AG08395 (cell line): ENCODE measurements at regions not wholly inside any gene's neighbourhood (a gene's known extent, or its start where the extent isn't known, plus 50 kb on each side); places are given as distances from the start of the nearest gene placed in this dataset.
A peak's percentile ranks its signal among the peaks of the same experiment; 100 is the strongest.

Experiments
- DNase-seq: peaks from one replicate; pipeline ENCODE4 v3.0.0; 2012; ENCODE audit warnings: mixed read lengths, low spot score

DNA sequence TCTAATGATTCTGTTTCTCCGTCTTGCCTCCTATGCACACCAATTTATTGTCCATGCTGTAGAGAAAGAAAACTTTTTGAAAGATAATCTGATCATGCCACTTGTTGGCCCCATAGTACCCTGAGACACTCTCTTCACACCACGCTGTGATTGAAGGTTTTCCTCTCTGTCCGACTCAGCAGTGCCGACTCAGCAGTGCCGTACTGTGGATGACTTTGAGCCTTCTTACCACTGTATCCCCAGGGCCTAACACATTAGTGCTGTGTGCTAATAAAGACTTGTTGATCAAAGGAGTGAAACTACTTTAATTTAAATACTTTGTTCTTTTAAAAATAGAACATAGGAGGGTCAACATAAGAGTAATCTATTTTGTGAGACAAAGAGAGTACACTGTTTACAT is 429.6 kb downstream of the KLF12 start:
- no peak for DNase-seq

GRCh38 chr13:73703606-73704005 is 430.6 kb downstream of the KLF12 start:
- DNase-seq = no peak

DNA sequence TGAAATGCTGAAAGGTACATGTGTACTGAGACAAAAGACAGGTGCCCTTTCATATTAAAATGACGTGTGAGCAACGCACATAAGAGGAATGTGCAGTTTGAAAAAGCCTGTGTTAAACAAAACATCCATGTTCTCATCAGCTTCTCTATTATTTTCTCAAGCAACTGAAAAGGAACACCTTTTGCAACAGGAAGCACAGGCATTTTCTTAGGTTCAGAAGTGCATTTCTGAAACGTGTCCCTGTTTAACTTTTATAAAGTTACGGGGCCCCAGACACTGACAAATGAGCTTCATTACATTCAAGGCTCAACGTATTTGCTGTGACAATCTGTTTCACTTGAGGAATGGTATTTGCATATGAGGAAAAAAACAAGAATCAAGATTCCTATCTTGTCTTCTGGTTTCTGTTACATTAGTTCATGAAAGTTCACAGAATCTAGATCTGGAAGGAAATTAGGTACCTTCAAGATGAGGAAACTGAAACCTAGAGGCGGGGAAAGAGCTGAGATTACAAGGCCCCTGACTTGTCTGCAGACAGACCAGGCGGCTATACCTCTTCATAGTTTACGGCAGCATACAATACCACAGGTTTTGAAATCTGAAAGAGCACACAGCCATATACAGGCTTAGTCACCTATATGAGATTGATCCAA is 431.7 kb downstream of the KLF12 start:
- DNase-seq = no peak

GRCh38 chr13:73701160-73701559 is 433.0 kb downstream of the KLF12 start:
- DNase-seq = no peak

DNA sequence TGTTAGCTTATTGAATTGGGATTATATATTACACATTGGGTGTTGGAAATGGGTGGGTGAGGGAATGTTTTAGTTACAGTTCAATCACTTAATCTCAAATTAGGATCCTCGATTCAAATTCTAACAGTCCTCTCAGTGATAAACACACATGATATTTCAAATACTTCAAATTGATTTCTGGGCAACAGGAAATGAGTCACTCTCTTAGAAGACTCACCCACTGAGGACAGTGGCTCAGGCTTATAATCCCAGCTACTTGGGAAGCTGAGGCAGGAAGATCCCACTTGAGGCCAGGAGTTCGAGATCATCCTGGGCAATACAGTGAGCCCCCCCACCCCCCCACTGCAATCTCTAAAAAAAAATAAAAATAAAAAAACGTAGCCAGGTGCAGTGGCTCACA is 435.3 kb downstream of the KLF12 start:
- DNase-seq = no peak

DNA sequence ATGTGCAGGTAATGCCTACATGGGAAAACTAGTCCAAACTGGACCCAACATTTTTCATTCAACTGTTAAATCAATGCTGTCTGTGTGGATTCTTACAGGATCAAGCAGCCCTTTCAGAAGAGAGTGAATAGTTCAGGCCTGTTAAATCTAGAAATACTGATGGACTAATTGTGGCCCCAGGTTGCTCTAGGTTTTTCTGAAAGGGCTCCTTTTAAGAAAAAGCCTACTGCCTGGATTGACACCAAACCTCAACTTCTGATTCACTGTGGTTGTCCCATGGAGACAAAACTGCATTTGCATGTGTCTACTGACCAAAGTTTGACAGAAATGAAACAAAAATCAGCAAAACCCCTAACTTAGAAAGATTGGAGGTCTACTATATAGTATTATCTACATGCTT is 437.0 kb downstream of the KLF12 start:
- DNase-seq = no peak

GRCh38 chr13:73696713-73697112 is 437.5 kb downstream of the KLF12 start:
- no peak for DNase-seq

- DNase-seq = no peak
Measured at GRCh38 chr13:73696271-73696670, 437.9 kb downstream of the KLF12 start.

- no peak for DNase-seq
Measured at GRCh38 chr13:73695325-73695724, 438.9 kb downstream of the KLF12 start.

DNA sequence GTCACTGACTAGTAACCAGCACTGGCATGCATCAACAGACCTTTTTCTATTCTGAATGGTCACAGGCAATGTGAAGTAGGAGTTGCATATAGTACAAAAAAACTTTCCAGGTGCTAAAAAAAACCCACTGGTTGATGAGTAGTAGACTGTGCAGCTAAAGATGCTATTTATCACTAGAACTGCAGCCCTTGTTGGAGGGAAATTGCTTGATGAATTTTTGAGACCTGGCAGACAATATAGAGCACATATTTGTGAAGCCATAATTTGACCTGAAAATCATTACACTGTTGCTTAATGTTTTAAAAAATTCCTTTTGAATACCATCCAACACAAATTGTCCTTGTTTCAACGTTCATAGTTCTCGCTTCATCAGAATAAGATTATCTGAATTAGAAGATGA is 441.0 kb downstream of the KLF12 start:
- no peak for DNase-seq

- DNase-seq = no peak
Measured at GRCh38 chr13:73691891-73692290, 442.3 kb downstream of the KLF12 start.

DNA sequence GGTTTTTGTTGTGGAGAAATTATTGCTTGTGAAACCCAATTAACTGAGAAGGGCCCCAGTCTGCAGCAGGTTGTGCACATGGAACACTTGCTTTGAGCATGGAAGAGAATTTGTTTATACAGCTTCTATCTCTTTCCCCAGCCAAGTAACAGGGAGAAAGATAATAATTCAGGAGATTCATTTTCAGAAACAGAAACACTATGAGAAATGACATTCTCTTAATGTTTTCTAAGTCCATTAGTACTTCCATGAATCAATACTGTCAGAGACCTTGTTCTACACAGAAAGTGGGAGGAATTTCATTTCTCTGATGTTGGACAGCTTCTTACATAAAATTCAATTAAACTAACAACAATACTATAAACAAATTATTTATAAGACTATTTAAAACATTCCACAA is 446.3 kb downstream of the KLF12 start:
- no peak for DNase-seq

- no peak for DNase-seq
Measured at GRCh38 chr13:73687087-73687486, 447.1 kb downstream of the KLF12 start.

DNA sequence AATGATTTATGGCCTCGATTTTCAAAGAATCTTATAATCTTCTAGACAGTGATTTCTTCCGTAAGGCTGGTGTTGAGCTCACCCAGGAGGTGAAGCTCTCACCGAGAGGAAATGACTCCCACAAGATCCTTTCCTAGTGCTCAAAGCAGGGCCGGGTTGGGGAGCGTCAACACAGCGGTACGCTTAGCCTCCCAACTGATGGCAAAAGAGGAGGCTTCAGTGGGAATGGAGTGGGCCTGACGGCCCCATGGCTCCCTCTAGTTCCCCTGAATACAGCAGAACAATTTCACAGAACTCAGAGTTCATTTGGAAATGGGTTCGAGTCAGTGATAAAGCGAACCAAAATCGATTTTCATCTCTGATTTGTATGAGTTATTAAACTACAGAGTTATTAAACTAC is 449.5 kb downstream of the KLF12 start:
- no peak for DNase-seq

DNA sequence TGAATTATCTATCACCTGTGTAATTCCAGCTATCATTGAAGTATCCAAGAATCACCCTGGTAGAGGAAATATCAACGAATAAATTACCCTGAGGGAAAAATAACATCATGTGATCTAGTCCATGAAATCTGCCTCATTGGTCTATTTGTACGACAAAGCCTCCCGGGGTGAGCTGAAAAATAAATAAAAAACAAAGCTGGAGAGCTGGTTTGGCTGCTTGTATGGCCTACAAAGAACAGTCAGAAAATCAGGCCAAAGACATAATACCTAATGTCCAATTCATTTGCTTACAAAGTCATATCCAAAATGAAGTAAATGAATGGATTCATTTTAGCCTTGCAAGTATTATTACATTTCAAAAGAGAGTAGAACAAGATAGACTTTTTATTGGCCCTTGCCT is 449.9 kb downstream of the KLF12 start:
- DNase-seq = no peak

- DNase-seq = no peak
Measured at GRCh38 chr13:73683746-73684145, 450.5 kb downstream of the KLF12 start.

GRCh38 chr13:73681779-73682178 is 452.4 kb downstream of the KLF12 start:
- no peak for DNase-seq

- no peak for DNase-seq
Measured at GRCh38 chr13:73681015-73681414, 453.2 kb downstream of the KLF12 start.

- DNase-seq = peak; percentile 11
Measured at GRCh38 chr13:73677048-73677601, 457.1 kb downstream of the KLF12 start.

GRCh38 chr13:73676550-73677047 is 457.6 kb downstream of the KLF12 start:
- no peak for DNase-seq

GRCh38 chr13:73675821-73676220 is 458.4 kb downstream of the KLF12 start:
- no peak for DNase-seq

- no peak for DNase-seq
Measured at GRCh38 chr13:73674570-73674969, 459.6 kb downstream of the KLF12 start.

DNA sequence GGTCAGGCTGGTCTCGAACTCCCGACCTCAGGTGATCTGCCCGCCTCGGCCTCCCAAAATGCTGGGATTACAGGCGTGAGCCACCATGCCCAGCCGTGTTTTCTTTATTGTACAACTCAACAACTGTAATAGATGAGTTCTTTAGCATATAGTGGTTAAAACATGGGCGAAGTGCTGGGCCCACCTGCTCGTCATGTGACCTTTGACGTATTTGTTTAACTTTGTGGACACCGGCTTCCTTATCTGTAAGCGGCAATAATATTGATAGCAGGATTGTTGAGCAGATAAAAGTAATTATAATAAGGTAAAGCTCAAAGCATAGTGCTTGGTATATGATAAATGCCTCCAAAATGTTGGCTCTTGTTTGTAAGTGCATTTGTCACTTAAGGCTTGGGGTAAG is 460.3 kb downstream of the KLF12 start:
- DNase-seq = no peak

DNA sequence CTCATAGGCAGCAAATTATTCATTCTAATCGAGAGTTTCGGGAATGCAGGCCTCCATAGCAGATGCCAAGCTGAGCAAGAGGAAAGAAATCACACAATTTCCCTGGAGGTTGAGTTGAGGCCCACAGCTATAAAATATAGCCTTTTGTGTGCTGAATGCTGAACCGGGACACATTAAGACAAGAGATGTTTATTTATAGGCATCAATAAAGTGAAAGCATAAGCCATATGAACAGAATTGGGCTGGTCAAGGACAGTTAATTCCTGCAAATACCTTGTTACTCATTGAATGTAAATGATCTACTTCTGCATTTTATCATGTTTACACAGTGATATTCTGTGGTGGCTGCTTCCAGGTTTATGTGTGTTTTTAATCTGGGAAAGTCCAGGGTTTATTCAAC is 461.7 kb downstream of the KLF12 start:
- DNase-seq = no peak
